GM12878 (cell line): ENCODE measurements at regions not wholly inside any gene's neighbourhood (a gene's known extent, or its start where the extent isn't known, plus 50 kb on each side); places are given as distances from the start of the nearest gene placed in this dataset.

Experiments used
- ATAC-seq: fragments of 200-7000 bp; cut with Tn5 transposase; 3 replicates; pipeline ENCODE4 v1.9.1; 2020; ENCODE audit warnings: mild to moderate bottlenecking, moderate library complexity
- BruUV-seq: library from RNA; stranded (reverse); fragments of 400-500 nt; replicated peaks from 2 replicates; lab custom pipeline; 2021; lab: Mats Ljungman, UMichigan
- CTCF ChIA-PET: fragments of 300-600 bp; sonication (Branson Sonifier 250); formaldehyde crosslinking; extraction: SDS; loops from one replicate; lab custom pipeline; 2021; ENCODE audit warnings: inconsistent platforms; lab: Yijun Ruan, JAX
- POLR2A ChIA-PET: fragments of 350-600 bp; formaldehyde crosslinking; extraction: SDS; loops from one replicate; lab custom pipeline; 2021; ENCODE audit warnings: inconsistent platforms; lab: Charles Lee
- RAD21 ChIA-PET: fragments of 300-600 bp; sonication (Branson Sonifier 250); formaldehyde crosslinking; loops from one replicate; lab custom pipeline; 2023; ENCODE audit warnings: antibody characterized with exemption; ENCODE audit not compliant: unreplicated experiment; lab: Charles Lee
- SMC1A ChIA-PET: fragments of 300-600 bp; sonication (Branson Sonifier 250); formaldehyde crosslinking; loops from one replicate; lab custom pipeline; 2023; ENCODE audit not compliant: unreplicated experiment, uncharacterized antibody; lab: Charles Lee
- DNase-seq: peaks from one replicate; pipeline ENCODE4 v3.0.0-alpha.2; 2011; ENCODE audit warnings: low read depth, low spot score
- FAIRE-seq: peaks from 3 replicates; lab custom pipeline; 2011; peaks lifted over from hg19 to GRCh38; lab: Jason Lieb, UNC
- H2AFZ ChIP-seq: 2 replicates; pipeline ENCODE4 v1.6.0; 2011; ENCODE audit warnings: low read depth, low read length, control low read depth; ENCODE audit not compliant: control insufficient read depth
- H3K27ac ChIP-seq: 2 replicates; pipeline ENCODE4 v1.5.1; 2011; ENCODE audit warnings: control low read depth; ENCODE audit not compliant: control insufficient read depth, insufficient read depth
- H3K27me3 ChIP-seq, 2 experiments: replicated peaks in 1 of 2; 2 replicates each; pipeline versions ENCODE4 v1.6.0 to v1.6.1; 2011; ENCODE audit warnings: low read length in 1 of 2; ENCODE audit not compliant: control insufficient read depth in 2 of 2, insufficient read depth in 2 of 2
- H3K36me3 ChIP-seq, 2 experiments: 2 replicates each; pipeline ENCODE4 v1.5.1; 2011; ENCODE audit warnings: low read length in 1 of 2; ENCODE audit not compliant: control insufficient read depth in 2 of 2, insufficient read depth in 2 of 2
- H3K4me1 ChIP-seq: 2 replicates; pipeline ENCODE4 v1.6.1; 2011; ENCODE audit warnings: mild to moderate bottlenecking, low read length, moderate library complexity, mixed read lengths; ENCODE audit not compliant: control insufficient read depth, insufficient read depth
- H3K4me2 ChIP-seq: 2 replicates; pipeline ENCODE4 v1.6.0; 2011; ENCODE audit warnings: control low read depth; ENCODE audit not compliant: control insufficient read depth, insufficient read depth
- H3K4me3 ChIP-seq: fragments of 200-600 bp; sonication (generic); 2 replicates; pipeline ENCODE4 v1.5.1; 2016
- H3K79me2 ChIP-seq: 2 replicates; pipeline ENCODE4 v1.6.0; 2011; ENCODE audit warnings: low read length; ENCODE audit not compliant: control insufficient read depth, insufficient read depth
- H3K9ac ChIP-seq: 2 replicates; pipeline ENCODE4 v1.8.0; 2011; ENCODE audit warnings: low read length, control low read depth, mixed read lengths; ENCODE audit not compliant: control insufficient read depth, insufficient read depth
- H3K9me3 ChIP-seq: replicated peaks from 3 replicates; pipeline ENCODE4 v1.5.1; 2011; ENCODE audit warnings: mild to moderate bottlenecking, low read length; ENCODE audit not compliant: control insufficient read depth, insufficient read depth
- H4K20me1 ChIP-seq: 2 replicates; pipeline ENCODE4 v1.6.0; 2011; ENCODE audit not compliant: control insufficient read depth, insufficient read depth
- BCLAF1 ChIP-seq: fragments of 450-650 bp; IDR thresholded peaks from 2 replicates; pipeline ENCODE4 v1.6.1; 2017; ENCODE audit warnings: antibody characterized with exemption, mild to moderate bottlenecking, moderate library complexity
- BMI1 ChIP-seq: fragments of 450-650 bp; IDR thresholded peaks from 2 replicates; pipeline ENCODE4 v1.6.1; 2016; ENCODE audit warnings: mild to moderate bottlenecking, moderate library complexity, borderline replicate concordance
- CREB1 ChIP-seq: IDR thresholded peaks from 2 replicates; pipeline ENCODE4 v1.6.1; 2012; ENCODE audit warnings: low read depth, mild to moderate bottlenecking, inconsistent platforms
- E2F4 ChIP-seq: IDR thresholded peaks from 2 replicates; pipeline ENCODE4 v1.6.1; 2012; ENCODE audit warnings: low read depth, low read length, improper control_type of control experiment
- FOS ChIP-seq: IDR thresholded peaks from 3 replicates; pipeline ENCODE4 v1.6.1; 2011; ENCODE audit warnings: borderline replicate concordance; ENCODE audit not compliant: insufficient read length; ENCODE audit errors: extremely low read depth
- HDAC2 ChIP-seq: fragments of 200-600 bp; sonication (generic); IDR thresholded peaks from 2 replicates; pipeline ENCODE4 v1.6.1; 2017
- KLF5 ChIP-seq: fragments of 450-650 bp; IDR thresholded peaks from 2 replicates; pipeline ENCODE4 v1.6.1; 2014; ENCODE audit warnings: mild to moderate bottlenecking; ENCODE audit not compliant: partially characterized antibody
- NR2C2 ChIP-seq: IDR thresholded peaks from 2 replicates; pipeline ENCODE4 v1.6.1; 2011; ENCODE audit warnings: borderline replicate concordance, low read depth; ENCODE audit not compliant: control insufficient read depth, insufficient read length
- PRDM15 ChIP-seq: fragments of 450-650 bp; formaldehyde crosslinking; IDR thresholded peaks from 2 replicates; pipeline ENCODE4 v1.4.0; 2020; ENCODE audit warnings: mild to moderate bottlenecking, moderate library complexity
- TCF12 ChIP-seq: IDR thresholded peaks from 2 replicates; pipeline ENCODE4 v1.6.1; 2011; ENCODE audit warnings: low read depth, mild to moderate bottlenecking, low read length
- TCF3 ChIP-seq: IDR thresholded peaks from 2 replicates; pipeline ENCODE4 v1.6.1; 2012; ENCODE audit warnings: low read depth, mild to moderate bottlenecking, low read length, borderline replicate concordance; ENCODE audit not compliant: insufficient read depth
- ZBTB40 ChIP-seq: fragments of 450-650 bp; IDR thresholded peaks from 2 replicates; pipeline ENCODE4 v1.6.1; 2016; ENCODE audit warnings: mild to moderate bottlenecking, moderate library complexity, borderline replicate concordance
- ZSCAN29 ChIP-seq: fragments of 450-650 bp; IDR thresholded peaks from 2 replicates; pipeline ENCODE4 v1.6.1; 2017; ENCODE audit warnings: mild to moderate bottlenecking, moderate library complexity
- WGBS: methylation state at CpG from one replicate; pipeline ENCODE4 v1.1.6; 2016; ENCODE audit warnings: low lambda C conversion rate; ENCODE audit not compliant: insufficient replicate concordance, insufficient coverage; ENCODE audit errors: missing lambda C conversion rate; 5-methylcytosine and 5-hydroxymethylcytosine counted together
- in situ Hi-C: fragments of 300-500 bp; cut with MboI; formaldehyde crosslinking; loops from 9 replicates; pipeline ENCODE4 v1.14.3; 2018; ENCODE audit warnings: mixed read lengths
- intact Hi-C: fragments of 100-400 bp; cut with micrococcal nuclease; formaldehyde crosslinking; loops from one replicate; pipeline ENCODE4 v1.14.2; 2022; ENCODE audit not compliant: unreplicated experiment

DNA sequence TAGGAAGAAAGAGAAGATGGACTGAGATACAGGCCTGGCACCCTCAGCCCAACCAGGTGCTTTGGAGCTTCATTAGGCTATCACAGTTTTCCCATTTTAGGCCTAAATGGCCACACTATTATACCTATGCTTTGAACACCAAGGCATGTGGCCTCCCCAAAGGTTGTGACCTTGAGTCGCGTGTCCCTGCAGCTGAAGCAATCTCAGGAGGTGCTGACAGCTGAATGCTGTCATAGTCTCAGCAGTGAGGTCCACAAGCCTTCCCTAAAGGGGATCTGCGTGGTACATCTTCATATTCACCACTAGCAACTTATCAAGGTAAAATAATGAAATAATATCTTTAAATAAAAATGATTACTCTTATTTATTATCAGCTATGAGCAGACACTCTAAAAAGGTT is 707.9 kb upstream of the NRSN1 start:
- FAIRE-seq (no peak), DNase-seq (no peak), ATAC-seq (no peak)
- Histone ChIP-seq H3K27ac (no peak overlapping the region), H3K9ac (no peak overlapping the region), H3K79me2 (no peaks in the 10 kb centered on the region), H4K20me1 (no peaks in the 10 kb centered on the region), H3K27me3 (no peaks in the 10 kb centered on the region), H3K4me3 (no peak overlapping the region), H3K9me3 (no peaks in the 10 kb centered on the region), H3K4me2 (no peak overlapping the region), H3K4me1 (no peaks in the 10 kb centered on the region), H3K36me3 (no peaks in the 10 kb centered on the region), H2AFZ (no peak overlapping the region)
- ChIA-PET CTCF (interaction anchor here (0.6 to 1.7 kb wide), 3 partner anchors 11 to 1403 kb away, joined by 3 to 4 read pairs (median 3); no protein-coding TSS in a partner anchor), RAD21 (no interaction called here), SMC1A (interaction anchor here (1.2 kb wide), 1 partner anchor 35 kb away, joined by 4 read pairs; no protein-coding TSS in a partner anchor), POLR2A (no interaction called here)
- in situ Hi-C loops: no loop called here
- no TSS peak for BruUV-seq
- TF ChIP-seq TCF3 (no peak), HDAC2 (no peak), PRDM15 (CRISPR knock-in tag) (no peak), CREB1 (no peak), ZSCAN29 (no peak), FOS (no peak), TCF12 (no peak), NR2C2 (no peak), KLF5 (no peak), ZBTB40 (no peak), BCLAF1 (no peak), BMI1 (no peak), E2F4 (no peak)
- WGBS: 31% methylated on average over 3 of the region's 3 CpGs
- intact Hi-C loops: no loop called here
